HepG2 (cell line): ENCODE measurements at regions not wholly inside any gene's neighbourhood (a gene's known extent, or its start where the extent isn't known, plus 50 kb on each side); places are given as distances from the start of the nearest gene placed in this dataset.
A peak's percentile ranks its signal among the peaks of the same experiment; 100 is the strongest.

Experiments
- ADNP ChIP-seq: sonication (generic); formaldehyde crosslinking; IDR thresholded peaks from 2 replicates; pipeline ENCODE4 v1.4.0; 2020; ENCODE audit warnings: missing genetic modification reagents
- ATF7-NPFF ChIP-seq: sonication (generic); formaldehyde crosslinking; IDR thresholded peaks from 2 replicates; pipeline ENCODE4 v1.8.1; 2023; ENCODE audit warnings: mild to moderate bottlenecking, low read depth, missing genetic modification reagents, moderate library complexity
- CENPT ChIP-seq: sonication (generic); formaldehyde crosslinking; IDR thresholded peaks from 2 replicates; pipeline ENCODE4 v1.8.0; 2022; ENCODE audit warnings: low read depth, mild to moderate bottlenecking, moderate library complexity, missing genetic modification reagents
- ELF1 ChIP-seq: sonication (generic); formaldehyde crosslinking; IDR thresholded peaks from 2 replicates; pipeline ENCODE4 v1.4.0; 2020; ENCODE audit warnings: missing genetic modification reagents
- GATAD2A ChIP-seq: IDR thresholded peaks from 2 replicates; pipeline ENCODE4 v1.6.1; 2016
- HMGA1 ChIP-seq: sonication (generic); formaldehyde crosslinking; conservative IDR thresholded peaks from 2 replicates; pipeline ENCODE4 v1.4.0; 2020; ENCODE audit warnings: missing genetic modification reagents
- MAFK ChIP-seq, 2 experiments: IDR thresholded peaks in 1 of 2; conservative IDR thresholded peaks in 1 of 2; 2 replicates each; pipeline ENCODE4 v1.6.1; 2011; ENCODE audit warnings: improper control_type of control experiment in 2 of 2, low read length in 2 of 2
- RXRB ChIP-seq: IDR thresholded peaks from 2 replicates; pipeline ENCODE4 v1.6.1; 2016; ENCODE audit warnings: borderline replicate concordance, missing genetic modification reagents, missing compliant biosample characterization
- STAG1 ChIP-seq: sonication (generic); formaldehyde crosslinking; IDR thresholded peaks from 2 replicates; pipeline ENCODE4 v1.4.0; 2020; ENCODE audit warnings: missing genetic modification reagents
- ZHX1 ChIP-seq: sonication (generic); formaldehyde crosslinking; IDR thresholded peaks from 2 replicates; pipeline ENCODE4 v1.8.1; 2022; ENCODE audit warnings: low read depth, mild to moderate bottlenecking, missing genetic modification reagents
- ZNF318 ChIP-seq: sonication (generic); formaldehyde crosslinking; IDR thresholded peaks from 2 replicates; pipeline ENCODE4 v1.4.0; 2020; ENCODE audit warnings: mild to moderate bottlenecking, missing genetic modification reagents
- ZNF430 ChIP-seq: sonication (generic); formaldehyde crosslinking; IDR thresholded peaks from 2 replicates; pipeline ENCODE4 v1.9.0; 2021; ENCODE audit warnings: mild to moderate bottlenecking, missing genetic modification reagents
- TF ChIP-seq, protein P1 (sequence below): sonication (generic); formaldehyde crosslinking; IDR thresholded peaks from 2 replicates; pipeline ENCODE4 v1.8.1; 2023; ENCODE audit warnings: missing genetic modification reagents, inconsistent platforms, borderline replicate concordance
- TF ChIP-seq, protein P2 (sequence below): sonication (generic); formaldehyde crosslinking; IDR thresholded peaks from 2 replicates; pipeline ENCODE4 v1.5.0; 2020; ENCODE audit warnings: missing genetic modification reagents, mild to moderate bottlenecking, borderline replicate concordance

GRCh38 chr1:200488375-200489165 is 78.7 kb upstream of the ZNF281 start (continued):
- TF ChIP-seq ZNF318 (no peak), MAFK (conservative IDR thresholded peaks at IDR 0.05 in 1 of 2, IDR thresholded peaks at IDR 0.05 in 1 of 2; ENCODE audit: low read length in 2 of 2) (no peak), CENPT (CRISPR knock-in tag) (no peak), ADNP (CRISPR knock-in tag) (no peak), HMGA1 (CRISPR knock-in tag) (no peak), GATAD2A (CRISPR knock-in tag) (peak; percentile 31; the same call in 1 of the 2 replicates), ATF7-NPFF (CRISPR knock-in tag) (no peak), STAG1 (peak; percentile 95), ELF1 (CRISPR knock-in tag) (peak; percentile 63; the same call in 1 of the 2 replicates), ZHX1 (no peak), RXRB (CRISPR knock-in tag) (peak; percentile 30; the same call in 1 of the 2 replicates), ZNF430 (CRISPR knock-in tag) (no peak)
- TF ChIP-seq, protein P1, sequence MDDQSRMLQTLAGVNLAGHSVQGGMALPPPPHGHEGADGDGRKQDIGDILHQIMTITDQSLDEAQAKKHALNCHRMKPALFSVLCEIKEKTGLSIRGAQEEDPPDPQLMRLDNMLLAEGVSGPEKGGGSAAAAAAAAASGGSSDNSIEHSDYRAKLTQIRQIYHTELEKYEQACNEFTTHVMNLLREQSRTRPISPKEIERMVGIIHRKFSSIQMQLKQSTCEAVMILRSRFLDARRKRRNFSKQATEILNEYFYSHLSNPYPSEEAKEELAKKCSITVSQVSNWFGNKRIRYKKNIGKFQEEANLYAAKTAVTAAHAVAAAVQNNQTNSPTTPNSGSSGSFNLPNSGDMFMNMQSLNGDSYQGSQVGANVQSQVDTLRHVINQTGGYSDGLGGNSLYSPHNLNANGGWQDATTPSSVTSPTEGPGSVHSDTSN: no peak
- TF ChIP-seq, protein P2, sequence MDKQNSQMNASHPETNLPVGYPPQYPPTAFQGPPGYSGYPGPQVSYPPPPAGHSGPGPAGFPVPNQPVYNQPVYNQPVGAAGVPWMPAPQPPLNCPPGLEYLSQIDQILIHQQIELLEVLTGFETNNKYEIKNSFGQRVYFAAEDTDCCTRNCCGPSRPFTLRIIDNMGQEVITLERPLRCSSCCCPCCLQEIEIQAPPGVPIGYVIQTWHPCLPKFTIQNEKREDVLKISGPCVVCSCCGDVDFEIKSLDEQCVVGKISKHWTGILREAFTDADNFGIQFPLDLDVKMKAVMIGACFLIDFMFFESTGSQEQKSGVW (CRISPR knock-in tag): no peak
